ENCODE measurements at regions not wholly inside any gene's neighbourhood (a gene's known extent, or its start where the extent isn't known, plus 50 kb on each side); places are given as distances from the start of the nearest gene placed in this dataset.

DNA sequence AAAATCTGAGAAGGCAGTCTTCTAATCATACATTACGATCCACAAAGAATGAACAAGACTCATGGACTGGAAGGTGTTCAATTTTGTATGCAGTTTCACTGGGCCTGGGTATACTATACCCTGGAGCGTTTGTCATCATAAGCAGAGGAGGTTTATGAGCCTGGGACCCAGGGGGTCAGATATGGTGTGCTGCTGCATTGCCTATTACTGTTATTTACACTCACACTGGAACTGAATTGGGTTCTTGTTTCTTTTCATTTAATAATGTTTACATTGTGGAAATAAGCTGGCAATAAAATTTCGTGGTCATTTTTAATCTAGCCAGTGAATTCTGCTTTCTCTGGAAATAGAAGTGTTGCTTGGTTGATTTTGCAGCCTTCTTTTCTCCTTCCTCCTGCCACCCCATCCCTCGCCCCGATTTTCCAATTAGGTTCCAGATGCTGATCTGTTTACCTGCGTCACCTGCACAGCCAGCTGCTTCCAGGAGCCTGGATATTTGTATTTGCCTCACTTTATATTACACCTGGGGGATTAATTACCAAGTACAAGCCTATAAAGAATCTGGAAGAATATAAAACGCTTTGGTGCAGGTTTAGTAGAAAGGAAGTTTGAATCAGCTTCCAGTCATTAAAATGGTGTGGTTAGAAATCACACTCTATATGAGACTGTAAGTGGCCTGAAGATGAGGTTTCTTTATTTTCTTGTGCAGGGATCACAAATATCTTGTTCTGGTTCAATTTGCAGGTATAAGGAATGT, 234.4 kb downstream of the SOCS6 start:
- no peaks in the 10 kb centered on the region for H3K79me2 ChIP-seq (ENCODE audit: insufficient read depth, low read length)
- intact Hi-C loops (cut with micrococcal nuclease): no loop called here
- H2AFZ ChIP-seq (ENCODE audit: low read depth, low read length, poor library complexity, severe bottlenecking): no peak overlapping the region
- no peak overlapping the region for H3K9ac ChIP-seq (ENCODE audit: low read length)
- H3K4me1 ChIP-seq (ENCODE audit: control insufficient read depth in 1 of 2, insufficient read depth in 2 of 2, low read length in 2 of 2): no peaks in the 10 kb centered on the region
- DNase-seq (ENCODE audit: low read depth, low spot score) (no peak), ATAC-seq (no peak)
- H3K4me2 ChIP-seq (ENCODE audit: low read length): no peak overlapping the region
- H3K9me2 ChIP-seq (ENCODE audit: insufficient read depth): no peaks in the 10 kb centered on the region
- H3K9me3 ChIP-seq (ENCODE audit: control insufficient read depth in 1 of 2, insufficient read depth in 1 of 2, low read depth in 1 of 2, low read length in 2 of 2): no peaks in the 10 kb centered on the region
- CTCF ChIA-PET: no interaction called here
- no peaks in the 10 kb centered on the region for H3K36me3 ChIP-seq (ENCODE audit: control insufficient read depth in 1 of 2, insufficient read depth in 2 of 2, low read length in 2 of 2)
- no TSS peak for BruUV-seq (replicated peaks)
- H3K27me3 ChIP-seq (ENCODE audit: insufficient read depth, low read length): no peaks in the 10 kb centered on the region
- H3K4me3 ChIP-seq (replicated peaks in 1 of 2; ENCODE audit: low read depth in 1 of 2, low read length in 2 of 2): no peak overlapping the region
- H4K20me1 ChIP-seq (ENCODE audit: insufficient read depth): no peaks in the 10 kb centered on the region
- RAD21 ChIA-PET (ENCODE audit: low non-redundant PET in 1 of 2, low total read pairs in 2 of 2, uncharacterized antibody in 2 of 2, unreplicated experiment in 2 of 2): no interaction called here
- TF ChIP-seq EZH2phosphoT487 (IDR thresholded peaks at IDR 0.05; ENCODE audit: borderline replicate concordance) (no peak), SRF (IDR thresholded peaks at IDR 0.05; ENCODE audit: low read depth) (no peak), ZFX (IDR thresholded peaks at IDR 0.05) (no peak), FOSL1 (IDR thresholded peaks at IDR 0.05; ENCODE audit: low read depth) (no peak), YY1 (IDR thresholded peaks at IDR 0.05; ENCODE audit: extremely low read depth, insufficient replicate concordance, low read depth, low read length) (no peak), TCF7L2 (IDR thresholded peaks at IDR 0.05; ENCODE audit: borderline replicate concordance, extremely low read depth, insufficient read depth, insufficient read length) (no peak), ZNF274 (IDR thresholded peaks at IDR 0.05; ENCODE audit: low read depth, low read length) (no peak), CTCF (IDR thresholded peaks at IDR 0.05 in 2 of 3, conservative IDR thresholded peaks at IDR 0.05 in 1 of 3; ENCODE audit: borderline replicate concordance in 1 of 3, insufficient read depth in 1 of 3, low read depth in 2 of 3, low read length in 2 of 3) (no peak), SIN3A (IDR thresholded peaks at IDR 0.05; ENCODE audit: low read depth) (no peak), CBX3 (IDR thresholded peaks at IDR 0.05; ENCODE audit: low read depth) (no peak), ATF3 (IDR thresholded peaks at IDR 0.05) (no peak)
- no peak overlapping the region for H3K27ac ChIP-seq (ENCODE audit: low read depth, low read length)
- POLR2A ChIA-PET: no interaction called here

All from HCT116 (cell line).